IMR-90 (cell line): ENCODE measurements at regions not wholly inside any gene's neighbourhood (a gene's known extent, or its start where the extent isn't known, plus 50 kb on each side); places are given as distances from the start of the nearest gene placed in this dataset.

Experiments used
- CTCF ChIP-seq: conservative IDR thresholded peaks from 2 replicates; pipeline ENCODE4 v1.5.1; 2012; ENCODE audit warnings: mild to moderate bottlenecking, low read depth, low read length, improper control_type of control experiment
- RCOR1 ChIP-seq: IDR thresholded peaks from 2 replicates; pipeline ENCODE4 v1.6.1; 2012; ENCODE audit warnings: mild to moderate bottlenecking, low read length, improper control_type of control experiment; ENCODE audit not compliant: insufficient replicate concordance
- RFX5 ChIP-seq: IDR thresholded peaks from 2 replicates; pipeline ENCODE4 v1.8.0; 2012; ENCODE audit warnings: low read depth, mild to moderate bottlenecking, low read length, moderate library complexity

GRCh38 chr7:106386958-106387357 is 102.2 kb upstream of the NAMPT start:
- TF ChIP-seq RCOR1: no peak
- no peak for TF ChIP-seq CTCF
- no peak for TF ChIP-seq RFX5
